DOHH2 (cell line): ENCODE measurements at regions not wholly inside any gene's neighbourhood (a gene's known extent, or its start where the extent isn't known, plus 50 kb on each side); places are given as distances from the start of the nearest gene placed in this dataset.

Experiments
- H3F3A ChIP-seq: fragments of 200-600 bp; sonication (generic), shearing (Covaris generic); 2 replicates; pipeline ENCODE4 v1.6.0; 2016; ENCODE audit warnings: antibody characterized with exemption, mild to moderate bottlenecking; ENCODE audit not compliant: control insufficient read depth, insufficient read depth
- H3K27ac ChIP-seq: fragments of 200-600 bp; sonication (generic); 2 replicates; pipeline ENCODE4 v1.5.1; 2014; ENCODE audit warnings: low read depth, mild to moderate bottlenecking, low read length, moderate library complexity
- H3K27me3 ChIP-seq: fragments of 200-600 bp; sonication (generic); 2 replicates; pipeline ENCODE4 v1.6.1; 2014; ENCODE audit warnings: mild to moderate bottlenecking, low read length, mixed read lengths; ENCODE audit not compliant: control insufficient read depth
- H3K36me3 ChIP-seq: fragments of 200-600 bp; sonication (generic); 2 replicates; pipeline ENCODE4 v1.6.1; 2014; ENCODE audit warnings: mild to moderate bottlenecking, low read length, moderate library complexity, mixed read lengths; ENCODE audit not compliant: control insufficient read depth
- H3K4me1 ChIP-seq: fragments of 200-600 bp; sonication (generic); 2 replicates; pipeline ENCODE4 v1.6.1; 2014; ENCODE audit warnings: mild to moderate bottlenecking, low read length, mixed read lengths; ENCODE audit not compliant: control insufficient read depth
- H3K4me2 ChIP-seq: fragments of 200-600 bp; sonication (generic); 2 replicates; pipeline ENCODE4 v1.6.0; 2014; ENCODE audit warnings: mild to moderate bottlenecking, low read length, moderate library complexity
- H3K4me3 ChIP-seq: fragments of 200-600 bp; sonication (generic); 2 replicates; pipeline ENCODE4 v1.5.1; 2014; ENCODE audit warnings: mild to moderate bottlenecking, low read length, mixed read lengths
- H3K79me2 ChIP-seq: fragments of 200-600 bp; sonication (generic); 2 replicates; pipeline ENCODE4 v1.6.1; 2014; ENCODE audit warnings: mild to moderate bottlenecking, low read length, mixed read lengths; ENCODE audit not compliant: control insufficient read depth
- H3K9me2 ChIP-seq: fragments of 200-600 bp; sonication (generic); replicated peaks from 2 replicates; pipeline ENCODE4 v1.6.1; 2014; ENCODE audit warnings: mild to moderate bottlenecking, low read length, mixed read lengths; ENCODE audit not compliant: control insufficient read depth
- H3K9me3 ChIP-seq: fragments of 200-600 bp; sonication (generic); 2 replicates; pipeline ENCODE4 v1.6.1; 2014; ENCODE audit warnings: antibody characterized with exemption, low read length, mixed read lengths; ENCODE audit not compliant: control insufficient read depth, insufficient read depth
- H4K20me1 ChIP-seq: fragments of 200-600 bp; sonication (generic); 2 replicates; pipeline ENCODE4 v1.6.0; 2014; ENCODE audit warnings: low read depth, mild to moderate bottlenecking, antibody characterized with exemption, low read length, moderate library complexity; ENCODE audit not compliant: control insufficient read depth, insufficient read depth
- EZH2phosphoT487 ChIP-seq: fragments of 200-600 bp; sonication (generic); IDR thresholded peaks from 2 replicates; pipeline ENCODE4 v1.6.1; 2017; ENCODE audit warnings: borderline replicate concordance, mild to moderate bottlenecking, antibody characterized with exemption, low read length, moderate library complexity, mixed read lengths
- TF ChIP-seq, protein P1 (sequence below): fragments of 200-600 bp; sonication (generic); IDR thresholded peaks from one replicate; pipeline ENCODE4 v1.5.1; 2014; ENCODE audit warnings: antibody characterized with exemption, mild to moderate bottlenecking, low read depth, low read length; ENCODE audit not compliant: poor library complexity, severe bottlenecking

- no peaks in the 10 kb centered on the region for H3K9me3 ChIP-seq
- no peaks in the 10 kb centered on the region for H4K20me1 ChIP-seq
- H3K36me3 ChIP-seq: no peaks in the 10 kb centered on the region
- peaks cover 15% of the 10 kb centered on the region; the same call in 1 of the 2 replicates for H3K27me3 ChIP-seq
- no peaks in the 10 kb centered on the region for H3K9me2 ChIP-seq
- H3K27ac ChIP-seq: no peak overlapping the region
- H3F3A ChIP-seq: no peaks in the 10 kb centered on the region
- H3K4me2 ChIP-seq: no peak overlapping the region
- TF ChIP-seq, protein P1, sequence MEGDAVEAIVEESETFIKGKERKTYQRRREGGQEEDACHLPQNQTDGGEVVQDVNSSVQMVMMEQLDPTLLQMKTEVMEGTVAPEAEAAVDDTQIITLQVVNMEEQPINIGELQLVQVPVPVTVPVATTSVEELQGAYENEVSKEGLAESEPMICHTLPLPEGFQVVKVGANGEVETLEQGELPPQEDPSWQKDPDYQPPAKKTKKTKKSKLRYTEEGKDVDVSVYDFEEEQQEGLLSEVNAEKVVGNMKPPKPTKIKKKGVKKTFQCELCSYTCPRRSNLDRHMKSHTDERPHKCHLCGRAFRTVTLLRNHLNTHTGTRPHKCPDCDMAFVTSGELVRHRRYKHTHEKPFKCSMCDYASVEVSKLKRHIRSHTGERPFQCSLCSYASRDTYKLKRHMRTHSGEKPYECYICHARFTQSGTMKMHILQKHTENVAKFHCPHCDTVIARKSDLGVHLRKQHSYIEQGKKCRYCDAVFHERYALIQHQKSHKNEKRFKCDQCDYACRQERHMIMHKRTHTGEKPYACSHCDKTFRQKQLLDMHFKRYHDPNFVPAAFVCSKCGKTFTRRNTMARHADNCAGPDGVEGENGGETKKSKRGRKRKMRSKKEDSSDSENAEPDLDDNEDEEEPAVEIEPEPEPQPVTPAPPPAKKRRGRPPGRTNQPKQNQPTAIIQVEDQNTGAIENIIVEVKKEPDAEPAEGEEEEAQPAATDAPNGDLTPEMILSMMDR: no peak
- no peak for TF ChIP-seq EZH2phosphoT487
- H3K79me2 ChIP-seq: no peaks in the 10 kb centered on the region
- no peaks in the 10 kb centered on the region for H3K4me1 ChIP-seq
- H3K4me3 ChIP-seq: no peak overlapping the region
These were observed 53.4 kb upstream of the ATP2B2 start for GRCh38 chr3:10558736-10559135.

DNA sequence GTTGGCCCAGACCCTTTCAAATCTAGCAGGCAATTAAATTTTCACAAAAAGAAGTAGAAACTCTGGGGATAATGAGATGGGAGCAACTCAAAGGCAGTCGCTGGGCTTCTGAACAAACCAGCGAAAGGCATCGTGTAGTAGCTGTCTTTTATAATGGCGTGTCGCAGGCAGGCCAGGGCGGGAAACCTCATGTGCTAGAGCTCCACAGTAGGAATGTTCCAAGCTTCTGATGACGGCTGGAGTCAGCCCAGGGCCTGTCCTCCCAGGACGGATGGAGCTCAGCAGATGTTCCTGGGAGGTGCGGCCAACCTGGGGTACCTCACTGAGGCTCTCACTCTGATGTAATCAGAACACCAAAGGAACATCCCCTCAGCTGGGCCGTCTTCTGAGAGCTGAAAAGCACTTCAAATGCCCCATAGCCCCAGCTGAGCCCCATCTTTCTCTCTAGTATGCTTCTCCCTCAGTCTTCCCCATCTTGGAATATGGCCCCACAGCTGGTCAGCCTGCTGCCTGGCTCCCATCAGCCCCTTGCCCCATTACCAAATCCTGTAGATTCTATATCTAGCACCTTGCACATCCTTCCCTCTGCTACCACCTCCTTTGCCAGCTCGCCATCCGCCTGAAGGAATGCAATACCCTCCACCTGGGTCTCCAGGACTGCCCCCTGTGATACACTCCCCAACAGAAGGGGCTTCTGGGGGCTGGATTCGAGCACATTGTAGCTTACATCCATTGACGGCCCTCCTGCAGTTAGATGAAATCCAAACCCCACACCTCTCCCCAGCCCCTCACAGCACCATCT lies 54.9 kb upstream of the ATP2B2 start:
- Histone ChIP-seq H3K27me3 (peaks cover 15% of the 10 kb centered on the region; the same call in 1 of the 2 replicates), H3K9me2 (no peaks in the 10 kb centered on the region)

GRCh38 chr3:10561162-10561945 lies 56.0 kb upstream of the ATP2B2 start:
- H3K9me3 ChIP-seq: no peaks in the 10 kb centered on the region
- H3K9me2 ChIP-seq: no peaks in the 10 kb centered on the region
- no peaks in the 10 kb centered on the region for H4K20me1 ChIP-seq
- H3K79me2 ChIP-seq: no peaks in the 10 kb centered on the region
- no peak overlapping the region for H3K27ac ChIP-seq
- H3F3A ChIP-seq: no peaks in the 10 kb centered on the region
- H3K4me2 ChIP-seq: no peak overlapping the region
- no peaks in the 10 kb centered on the region for H3K4me1 ChIP-seq
- no peak overlapping the region for H3K4me3 ChIP-seq
- no peaks in the 10 kb centered on the region for H3K36me3 ChIP-seq
- peaks cover 18% of the 10 kb centered on the region; the same call in 1 of the 2 replicates for H3K27me3 ChIP-seq
- no peak for TF ChIP-seq EZH2phosphoT487
- TF ChIP-seq, protein P1: no peak

More for the DNA sequence above, 54.9 kb upstream of the ATP2B2 start:
- no peak overlapping the region for H3K4me3 ChIP-seq
- H3K9me3 ChIP-seq: no peaks in the 10 kb centered on the region
- no peaks in the 10 kb centered on the region for H3K4me1 ChIP-seq
- H4K20me1 ChIP-seq: no peaks in the 10 kb centered on the region
- H3K4me2 ChIP-seq: no peak overlapping the region
- TF ChIP-seq, protein P1: no peak
- no peak for TF ChIP-seq EZH2phosphoT487
- no peaks in the 10 kb centered on the region for H3K79me2 ChIP-seq
- no peaks in the 10 kb centered on the region for H3F3A ChIP-seq
- no peak overlapping the region for H3K27ac ChIP-seq
- no peaks in the 10 kb centered on the region for H3K36me3 ChIP-seq
